Iris pigment epithelial cell (primary cell): ENCODE measurements at regions not wholly inside any gene's neighbourhood (a gene's known extent, or its start where the extent isn't known, plus 50 kb on each side); places are given as distances from the start of the nearest gene placed in this dataset.

Experiments used
- DNase-seq: peaks from one replicate; pipeline ENCODE4 v3.0.0-alpha.2; 2011; ENCODE audit warnings: low read depth

DNA sequence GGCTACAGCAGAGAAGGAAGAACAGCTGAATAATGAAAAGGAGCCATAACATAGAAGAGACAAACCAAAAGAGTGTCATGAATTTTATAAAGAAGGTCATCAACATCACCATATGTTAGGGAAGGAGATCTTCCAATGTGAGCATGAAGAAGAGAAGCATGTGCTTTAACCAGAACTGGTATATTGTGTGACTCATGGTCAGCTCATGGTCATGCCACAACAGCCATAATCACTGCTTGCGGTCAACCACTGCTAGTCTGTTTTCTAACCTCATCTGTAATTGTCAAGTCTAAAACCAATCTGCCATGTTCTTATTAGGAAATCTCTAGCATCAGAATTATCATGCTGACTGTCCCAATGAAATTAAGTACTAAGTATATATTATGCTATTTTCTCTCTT lies 204.1 kb upstream of the VRK2 start:
- no peak for DNase-seq

DNA sequence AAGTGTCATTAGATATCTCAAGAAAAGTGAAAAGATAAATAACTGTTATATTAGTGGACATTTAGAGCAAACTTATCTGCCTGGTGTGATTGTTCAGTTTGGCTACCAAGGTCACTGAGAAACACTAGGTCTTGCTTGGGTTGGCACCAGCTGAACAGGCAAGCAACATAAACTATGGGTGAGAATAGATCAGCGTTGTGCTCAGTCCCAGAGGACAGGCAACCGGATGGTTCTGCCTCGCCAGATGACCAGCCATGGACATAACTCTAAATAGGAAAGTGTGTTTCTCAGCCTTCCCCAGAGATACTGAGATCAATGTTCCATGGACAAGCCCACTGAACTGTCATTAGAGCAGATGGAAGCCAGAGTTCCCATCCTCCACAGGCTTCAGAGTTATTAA lies 203.4 kb upstream of the VRK2 start:
- DNase-seq: no peak

DNA sequence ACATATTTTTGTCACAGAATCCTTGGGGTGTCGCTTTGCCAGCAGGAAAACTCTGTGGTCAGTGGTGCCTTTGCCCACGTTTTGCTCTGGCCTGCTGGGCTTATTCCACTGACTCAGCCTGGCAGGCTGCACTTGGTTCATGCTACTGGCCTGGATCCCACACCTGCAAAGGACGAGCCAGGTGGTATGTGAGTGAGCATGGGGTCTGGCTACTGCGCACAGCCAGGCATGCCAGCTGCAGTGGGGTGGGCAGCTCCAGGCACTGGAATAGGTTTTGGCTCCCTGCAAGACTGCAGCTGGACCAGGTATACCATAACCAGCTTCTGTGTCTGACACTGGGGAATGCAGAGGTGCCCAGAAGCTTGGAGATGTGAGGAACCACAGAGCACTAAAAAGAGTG lies 197.9 kb upstream of the VRK2 start:
- no peak for DNase-seq

DNA sequence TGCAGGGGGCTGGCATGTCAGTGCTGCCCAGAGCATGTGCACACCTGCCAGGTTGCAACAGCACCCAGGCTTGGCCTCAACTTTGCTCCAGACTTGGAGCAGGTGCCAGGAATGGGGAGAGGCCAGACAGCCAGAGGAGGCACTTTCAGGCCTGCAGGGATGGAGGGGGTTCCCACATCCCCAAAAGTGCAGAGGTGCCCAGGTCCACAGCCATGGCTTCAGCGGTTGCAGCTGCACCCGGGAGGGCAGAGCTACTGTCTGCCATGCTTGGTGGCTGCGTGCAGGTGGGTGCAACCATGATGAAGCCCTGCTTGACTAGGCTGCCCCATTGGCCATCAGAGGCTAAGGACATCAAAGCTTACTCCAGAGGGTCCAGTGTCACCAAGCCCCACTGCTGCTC lies 196.8 kb upstream of the VRK2 start:
- no peak for DNase-seq

DNA sequence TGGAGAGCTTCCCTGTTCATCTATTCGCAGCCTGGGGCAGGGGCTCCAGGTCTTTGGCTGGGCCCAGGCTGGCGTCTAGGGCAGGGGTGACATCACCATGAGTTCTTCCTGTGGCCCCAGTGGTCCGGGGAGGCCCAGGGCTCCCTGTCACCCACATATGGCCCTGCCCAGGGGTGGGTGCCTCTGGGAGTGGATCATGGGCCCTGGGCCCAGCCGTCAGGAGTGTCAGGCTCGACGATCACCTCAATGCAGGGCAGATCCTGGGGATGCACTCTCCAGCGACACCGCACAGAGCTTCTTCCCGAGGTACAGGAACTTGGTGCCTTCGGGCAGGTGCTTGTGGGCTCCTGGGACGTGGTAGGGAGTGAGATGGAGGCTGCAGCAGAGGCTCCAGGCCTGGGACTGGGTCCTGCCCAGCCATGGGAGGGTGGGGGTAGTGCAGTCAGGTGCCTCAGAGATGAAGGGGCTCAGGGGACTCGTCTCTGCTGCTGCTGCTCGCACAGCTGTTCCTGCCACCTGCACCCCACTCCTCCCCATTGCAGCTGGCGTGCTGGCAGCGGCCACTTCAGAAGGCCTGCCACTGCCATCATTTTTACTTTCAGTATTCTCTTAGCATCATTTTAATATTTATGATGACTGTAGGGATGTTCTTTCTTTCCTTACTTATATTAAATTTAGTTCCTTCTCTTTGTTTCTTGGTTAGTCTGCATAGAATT lies 196.0 kb upstream of the VRK2 start:
- DNase-seq: no peak

DNA sequence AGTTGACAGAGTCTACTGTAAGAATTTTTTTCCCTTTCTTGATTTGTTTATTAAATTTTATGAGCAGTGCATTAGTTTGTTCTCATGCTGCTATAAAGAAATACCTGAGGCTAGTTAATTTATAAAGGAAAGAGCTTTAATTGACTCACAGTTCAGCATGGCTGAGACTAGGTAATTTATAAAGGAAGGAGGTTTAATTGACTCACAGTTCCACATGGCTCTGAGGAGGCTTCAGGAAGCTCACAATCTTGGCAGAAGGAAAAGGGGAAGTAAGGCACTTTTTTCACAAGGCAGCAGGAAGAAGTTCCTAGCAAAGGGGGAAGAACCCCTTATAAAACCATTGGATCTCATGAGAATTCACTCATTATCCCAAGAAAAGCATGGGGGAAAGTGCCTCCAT lies 191.4 kb upstream of the VRK2 start:
- DNase-seq: no peak

DNA sequence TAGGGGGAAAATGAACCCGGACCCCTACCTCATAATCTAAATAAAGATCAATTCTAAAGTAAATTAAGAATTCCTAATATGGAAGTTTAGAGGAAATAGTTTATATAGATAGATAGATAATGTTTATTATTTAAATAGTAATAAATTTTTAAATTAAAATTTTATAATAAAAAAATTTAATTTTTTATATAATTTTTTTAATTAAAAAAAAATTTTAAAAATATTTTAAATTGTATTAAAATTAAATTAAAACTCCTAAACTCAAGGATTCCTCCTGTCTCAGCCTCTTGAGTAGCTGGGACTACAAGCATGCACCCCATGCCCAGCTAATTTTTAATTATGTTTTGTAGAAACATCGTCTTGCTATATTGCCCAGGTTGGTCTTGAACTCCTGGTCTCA lies 186.9 kb upstream of the VRK2 start:
- no peak for DNase-seq

DNA sequence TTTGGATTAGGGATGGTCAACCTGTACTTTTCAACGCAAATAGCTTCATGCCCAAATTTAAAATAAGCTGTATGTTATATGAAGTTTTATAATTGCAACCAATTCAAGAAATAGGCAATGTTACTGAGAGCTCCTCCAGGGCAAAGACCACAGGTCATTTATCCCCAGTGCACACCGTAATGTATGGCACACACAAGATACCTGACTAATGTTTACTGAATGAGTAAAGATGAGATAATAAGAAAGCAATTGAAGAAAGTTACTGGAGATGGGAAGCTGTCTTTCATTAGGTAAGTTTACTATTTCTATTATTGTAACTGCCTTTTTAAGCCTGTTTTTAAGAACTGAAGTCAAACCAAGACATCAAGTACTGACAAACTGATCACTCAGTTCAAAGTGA lies 184.5 kb upstream of the VRK2 start:
- DNase-seq: no peak

DNA sequence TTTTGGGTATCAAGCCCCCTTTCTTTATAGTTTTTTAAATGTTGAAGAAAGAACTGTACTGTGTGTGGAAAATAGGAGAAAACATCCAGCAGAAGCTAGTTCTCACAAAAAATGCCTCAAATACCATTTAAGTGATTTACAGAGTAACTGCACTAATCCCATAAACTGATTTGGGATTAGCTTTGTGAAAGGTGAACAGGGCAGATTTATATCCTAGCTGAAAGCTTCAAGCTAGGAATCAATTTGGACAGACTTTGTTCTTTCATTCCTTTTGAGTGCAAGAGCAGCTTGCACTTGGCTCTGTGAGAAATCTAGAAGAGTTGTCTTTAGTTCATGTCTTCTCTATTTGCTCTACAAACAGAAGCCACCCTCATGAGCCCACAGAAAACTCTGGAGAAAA lies 183.9 kb upstream of the VRK2 start:
- DNase-seq: no peak

DNA sequence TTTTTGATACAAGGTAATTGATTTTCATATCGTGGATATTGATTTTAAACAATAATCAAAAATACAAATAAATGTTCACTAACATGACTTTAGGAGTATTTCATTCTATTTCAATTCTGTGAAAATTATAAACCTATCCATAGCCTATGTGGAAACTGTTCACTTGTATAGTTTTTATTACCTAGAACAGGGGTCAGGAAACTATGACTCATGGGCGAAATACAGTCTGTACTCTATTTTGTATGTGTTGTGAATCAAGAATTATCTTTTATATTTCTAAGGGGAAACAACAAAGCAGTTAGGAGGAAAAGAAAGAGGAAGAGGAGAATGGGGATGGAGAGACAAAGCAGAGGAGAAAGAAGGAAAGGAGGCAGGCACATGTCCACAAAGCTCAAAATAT lies 181.7 kb upstream of the VRK2 start:
- DNase-seq: no peak

DNA sequence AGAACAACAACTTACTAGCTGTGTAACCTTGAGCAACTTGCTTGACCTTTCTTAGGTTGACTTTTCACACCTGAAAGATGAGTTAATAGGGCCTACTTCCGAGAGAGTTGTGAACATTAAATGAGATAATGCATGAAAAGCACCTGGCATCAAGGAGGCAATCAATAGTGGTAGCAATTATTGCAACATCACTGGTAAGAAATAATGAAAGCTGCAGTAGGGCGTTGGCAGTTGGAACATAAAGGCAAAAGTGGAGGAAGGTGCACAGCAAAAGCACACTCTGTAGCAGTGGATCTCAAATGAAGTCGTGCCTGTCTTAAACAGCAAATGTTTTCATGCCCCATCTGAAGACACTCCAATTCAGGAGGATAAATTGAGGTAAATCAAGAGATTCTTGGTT lies 178.9 kb upstream of the VRK2 start:
- DNase-seq: no peak

DNA sequence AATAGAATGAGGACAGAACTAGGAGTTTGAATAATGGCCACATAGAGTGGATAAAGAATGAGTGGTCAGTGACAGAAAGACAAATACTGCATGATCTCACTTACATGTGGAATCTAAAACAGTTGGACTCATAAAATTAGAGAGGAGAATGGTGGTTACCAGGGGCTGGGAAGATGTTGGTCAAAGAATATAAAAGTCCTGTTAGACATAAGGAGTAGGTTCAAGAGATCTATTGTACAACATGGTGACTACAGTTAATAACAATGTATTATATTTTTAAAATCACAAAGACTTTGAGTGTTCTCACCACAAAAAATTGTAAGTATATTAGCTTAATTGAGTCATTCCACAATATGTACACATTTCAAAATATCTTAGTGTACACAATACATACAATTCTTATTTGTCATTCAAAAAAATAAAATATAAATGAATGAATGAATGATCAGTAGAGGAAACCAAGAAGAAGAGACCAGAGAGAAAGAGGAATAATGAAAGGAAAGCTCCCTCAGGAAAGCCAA lies 177.9 kb upstream of the VRK2 start:
- no peak for DNase-seq

DNA sequence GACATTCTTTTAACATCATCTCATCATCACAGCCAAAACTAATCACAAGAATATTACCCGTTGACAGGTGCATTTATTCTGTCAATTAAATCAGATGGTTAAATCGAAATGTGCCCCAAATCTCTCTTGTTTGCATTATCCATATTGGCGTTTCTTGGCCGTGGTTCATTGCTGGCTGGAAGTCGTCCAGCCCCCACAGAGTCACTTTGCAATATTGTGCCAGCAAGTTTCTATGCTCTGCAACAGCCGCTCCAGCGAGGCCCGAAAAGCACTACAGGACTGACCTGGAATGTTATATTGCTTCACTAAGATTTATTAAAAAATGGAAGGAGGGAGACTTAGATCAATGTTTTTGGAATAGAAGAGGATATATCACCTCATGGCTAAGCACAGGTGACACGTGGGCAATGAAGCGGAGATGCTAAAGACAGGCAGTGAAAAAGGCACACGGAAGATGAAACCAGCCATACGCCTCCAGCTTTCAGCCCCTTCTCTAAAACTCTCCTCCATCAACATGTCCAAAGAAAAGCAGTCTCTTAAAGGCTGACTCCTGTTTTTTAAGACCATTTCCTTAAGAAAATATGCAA lies 176.8 kb upstream of the VRK2 start:
- no peak for DNase-seq

DNA sequence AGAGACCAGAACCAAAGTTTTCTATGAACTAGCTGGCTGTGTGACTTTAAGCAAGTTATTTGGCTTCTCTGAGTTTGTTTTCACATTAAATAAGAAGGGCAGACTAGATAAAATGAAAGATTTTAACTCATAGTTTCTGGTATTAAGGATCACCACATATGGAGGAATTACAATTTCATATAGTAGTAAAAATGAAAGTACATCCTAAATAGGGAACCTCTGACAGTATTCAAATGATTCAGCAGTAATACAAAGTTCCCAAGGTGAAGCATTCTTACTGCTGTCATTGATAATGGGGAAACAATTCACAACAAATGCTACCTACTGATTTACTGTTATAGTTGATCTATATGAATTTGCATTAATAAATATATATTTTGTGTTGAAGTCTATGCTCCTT lies 170.3 kb upstream of the VRK2 start:
- DNase-seq: no peak

DNA sequence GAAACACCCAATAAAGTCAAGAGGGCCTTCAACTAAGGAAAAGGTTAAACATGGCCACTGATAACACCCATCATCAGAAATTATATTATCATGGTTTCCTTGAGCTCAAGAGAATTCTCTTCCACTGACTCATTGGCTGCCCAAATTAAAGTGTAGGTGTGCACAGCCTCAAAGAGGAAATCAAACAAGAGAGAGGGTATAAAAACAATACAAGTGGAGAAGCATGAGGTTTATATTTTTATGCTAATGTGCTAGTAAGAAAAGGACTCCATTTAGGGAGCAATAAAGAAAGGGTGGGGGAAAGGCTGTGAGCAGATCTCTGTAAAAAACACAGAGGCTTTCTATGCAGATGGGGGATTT lies 168.8 kb upstream of the VRK2 start:
- DNase-seq: no peak

DNA sequence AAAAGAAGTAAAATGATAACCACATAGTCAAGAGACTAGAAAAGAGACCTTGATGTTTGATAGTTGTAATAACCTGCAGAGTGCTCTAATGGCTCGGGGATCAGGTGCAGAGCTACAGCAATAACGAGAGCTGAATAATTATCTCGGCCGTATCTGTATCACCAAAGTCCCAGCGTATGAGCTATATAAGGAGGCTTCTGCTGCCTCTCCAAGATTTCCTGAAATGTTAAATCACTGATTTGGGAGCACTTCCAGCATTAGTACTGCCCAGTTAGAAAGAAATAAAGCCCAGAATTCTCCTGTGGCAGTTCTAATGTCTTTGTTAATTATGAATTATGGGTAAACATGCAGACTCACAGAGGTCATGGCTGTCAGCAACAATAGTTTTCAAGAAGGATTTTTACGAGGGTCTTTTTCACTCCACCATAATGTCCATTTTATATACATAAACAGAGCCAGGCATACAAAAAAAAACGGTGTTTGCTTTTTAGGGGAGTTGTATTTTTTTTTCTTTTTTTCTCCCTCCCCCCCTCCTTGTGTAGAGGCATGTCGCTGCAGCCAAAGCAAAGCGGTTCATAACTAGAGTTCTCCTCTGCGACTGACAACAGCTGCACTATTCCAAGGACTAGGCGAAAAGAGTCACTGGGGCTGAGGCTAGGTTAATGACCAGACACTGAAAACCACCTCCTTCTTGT lies 168.3 kb upstream of the VRK2 start:
- no peak for DNase-seq

DNA sequence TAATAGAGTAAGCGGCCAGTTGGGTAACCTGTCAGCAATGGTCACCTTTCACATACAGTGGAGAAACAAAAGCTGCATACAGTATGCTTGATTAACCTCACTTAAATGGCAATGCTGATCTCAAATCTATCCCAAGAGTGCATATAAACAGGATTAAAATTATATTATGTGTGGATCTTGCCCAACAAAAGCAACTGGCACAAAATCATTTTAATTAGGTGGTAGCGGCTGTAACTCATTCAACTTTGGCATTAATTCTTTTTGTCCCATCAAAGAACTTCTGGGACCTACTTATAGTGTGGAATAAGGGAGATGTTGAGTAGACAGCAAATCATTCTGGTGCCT lies 167.8 kb upstream of the VRK2 start:
- no peak for DNase-seq

DNA sequence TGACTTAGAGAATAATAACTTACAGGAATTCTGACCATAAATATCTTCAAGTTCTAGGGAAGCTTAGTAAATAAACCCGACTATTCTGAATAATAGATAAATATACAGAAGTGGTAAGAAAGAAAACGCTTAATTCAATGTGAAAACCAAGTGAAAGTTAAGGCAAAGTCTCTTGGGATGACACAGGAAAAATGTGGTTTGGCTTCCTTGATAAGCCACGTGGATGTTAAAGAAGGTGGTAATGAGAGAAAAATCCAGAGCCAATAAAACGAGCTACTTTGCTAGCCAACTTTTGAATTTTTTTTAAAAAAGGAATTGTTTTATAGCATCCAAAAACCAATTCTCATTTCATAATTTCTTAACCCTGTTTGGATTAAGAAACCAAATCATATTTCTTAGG lies 166.2 kb upstream of the VRK2 start:
- no peak for DNase-seq

DNA sequence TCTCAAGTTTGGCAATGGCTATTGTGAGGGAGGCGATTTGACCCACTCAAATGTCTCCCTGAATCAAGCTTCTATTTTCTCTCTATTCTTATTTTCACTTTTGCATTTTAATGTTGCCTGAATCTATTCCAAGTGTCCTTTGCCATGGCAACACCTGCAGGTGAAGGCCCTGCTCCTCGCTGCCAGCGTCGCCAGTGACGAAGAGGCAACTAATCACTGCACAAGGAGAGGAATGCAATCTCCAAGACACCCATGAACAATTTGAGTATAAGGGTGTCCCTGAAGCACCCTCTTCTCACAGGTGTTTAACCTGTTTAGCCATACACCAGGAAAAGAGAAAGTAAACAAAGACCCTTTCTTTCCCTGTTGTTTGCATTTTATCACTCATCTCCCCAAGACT lies 165.6 kb upstream of the VRK2 start:
- no peak for DNase-seq

DNA sequence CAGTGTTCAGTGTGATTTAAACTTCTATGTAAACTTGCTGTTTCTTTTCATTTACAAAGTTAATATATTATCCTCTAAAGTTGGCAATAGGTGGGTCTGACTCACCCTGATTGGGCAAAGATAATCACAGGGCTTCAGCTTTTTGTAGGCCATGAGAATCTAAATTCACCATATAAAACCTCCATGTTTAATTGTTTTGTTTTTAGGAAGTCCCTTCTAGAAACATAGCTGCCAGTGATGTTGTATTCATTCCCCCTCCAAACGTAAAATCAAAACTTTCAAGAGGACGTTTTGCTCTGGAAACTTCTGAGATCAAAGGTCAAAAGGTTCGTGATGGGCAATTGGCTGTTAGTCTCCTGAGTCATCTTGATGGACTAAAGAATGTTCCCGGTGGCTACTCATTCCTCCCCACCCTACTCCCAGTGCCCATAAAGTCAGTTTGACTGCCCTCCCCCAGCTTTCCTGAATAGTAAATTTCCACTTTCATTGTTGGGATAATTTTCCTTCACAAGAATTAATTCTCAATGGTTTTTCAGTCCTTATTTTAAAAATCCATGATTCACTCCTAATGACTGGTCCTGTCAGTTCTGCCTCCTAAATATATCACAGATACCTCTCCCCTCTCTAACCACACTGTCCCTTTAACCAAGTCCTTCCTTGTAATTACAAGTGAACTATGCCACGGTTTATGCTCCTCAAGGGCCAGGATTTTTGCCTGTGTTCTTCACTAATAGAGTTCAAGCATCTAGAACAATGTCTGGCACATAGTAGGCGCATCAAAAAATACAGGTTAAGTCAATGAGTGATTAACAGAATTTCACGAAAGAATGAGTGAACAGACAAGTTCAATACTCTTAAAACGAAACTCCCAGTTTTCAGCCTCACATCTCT lies 164.4 kb upstream of the VRK2 start:
- peak; percentile 8 for DNase-seq

DNA sequence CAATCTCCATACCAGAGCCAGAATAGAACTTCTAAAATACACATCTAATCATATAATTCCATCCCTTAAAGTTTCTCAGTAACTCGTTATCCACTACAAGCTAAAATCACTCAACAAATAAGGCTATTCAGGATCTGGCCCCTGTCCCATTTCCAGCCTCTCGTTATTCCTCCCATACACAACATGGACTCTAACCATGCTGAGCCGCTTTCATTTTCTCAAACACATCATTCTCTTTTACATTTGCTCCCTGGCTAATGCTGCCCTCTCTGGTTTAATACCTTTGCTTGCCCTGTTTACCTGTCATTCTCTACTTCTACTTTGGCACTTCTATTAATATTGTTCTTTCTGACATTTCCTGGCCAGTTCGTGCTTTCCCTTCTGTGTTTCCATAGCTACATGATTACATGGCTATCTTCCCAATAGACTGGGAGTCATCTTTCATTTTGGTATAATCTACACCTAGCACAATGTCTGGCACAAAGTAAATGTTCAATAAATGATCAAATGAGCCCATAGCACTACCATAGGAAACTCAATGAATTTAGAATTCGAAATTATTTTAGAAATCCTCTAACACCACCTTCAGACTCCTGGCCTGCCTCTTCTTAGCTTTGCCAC lies 163.6 kb upstream of the VRK2 start:
- no peak for DNase-seq

DNA sequence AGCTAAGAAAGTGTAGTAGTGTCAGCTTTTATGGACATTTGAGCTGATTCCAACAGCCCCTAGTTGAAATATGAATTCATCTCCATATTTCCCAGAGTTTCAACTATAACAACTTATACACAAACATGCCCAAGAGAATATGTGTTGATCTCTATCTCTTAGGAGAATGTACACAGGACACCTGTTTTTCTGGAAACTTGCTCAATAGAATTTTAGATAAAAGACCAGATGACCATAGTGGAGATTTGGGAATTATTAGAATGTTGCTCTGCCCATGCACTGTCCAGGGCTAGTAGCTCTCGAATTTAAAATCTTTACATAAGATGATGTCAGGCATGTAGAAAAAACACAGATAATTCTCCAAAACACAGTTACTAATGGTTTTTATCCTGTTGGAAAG lies 162.3 kb upstream of the VRK2 start:
- DNase-seq: no peak
